ENCODE measurements at regions not wholly inside any gene's neighbourhood (a gene's known extent, or its start where the extent isn't known, plus 50 kb on each side); places are given as distances from the start of the nearest gene placed in this dataset.
"Not testable (repeated sequence)": the region's sequence is repeated elsewhere in the genome, so short reads cannot be mapped to it uniquely, and the experiment has no call there.

DNA sequence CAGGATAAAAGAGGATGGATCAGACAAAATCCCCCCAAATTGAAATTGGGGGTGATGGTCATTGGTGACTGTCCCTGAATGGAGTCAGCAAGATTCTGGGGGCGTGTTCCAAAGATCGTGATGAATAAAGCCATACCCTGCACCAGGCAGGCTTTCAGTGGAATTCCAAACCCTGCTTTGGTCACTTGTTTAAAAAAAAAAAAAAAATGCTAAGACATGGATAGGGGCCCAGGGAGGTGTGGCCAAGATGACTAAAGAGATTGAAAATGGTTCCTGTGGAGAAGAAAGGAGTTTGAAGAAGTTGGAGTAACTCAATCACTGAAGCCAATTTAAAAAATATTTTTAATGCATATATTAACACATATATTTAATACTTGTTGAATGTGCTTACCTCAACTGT is 161.4 kb upstream of the KCNG1 start:
- DNase-seq, result no peak

DNA sequence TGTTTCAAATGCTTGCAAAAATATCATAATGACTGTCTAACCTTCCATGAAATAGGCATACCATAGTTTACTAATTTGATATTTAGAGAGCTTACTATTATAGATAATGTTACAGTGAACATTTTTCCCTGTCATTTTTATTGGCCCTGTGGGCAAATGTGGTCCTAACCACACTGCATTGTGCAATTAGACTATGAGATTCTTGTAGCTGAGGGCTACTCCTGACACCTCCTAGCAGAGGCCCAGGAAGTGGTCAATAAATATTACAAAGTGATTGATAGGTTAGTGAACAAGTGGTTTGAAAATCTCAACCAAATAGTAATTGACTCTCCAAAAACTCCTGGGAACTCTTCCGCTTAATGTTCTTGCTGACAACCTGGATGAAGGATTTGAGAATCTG is 160.5 kb upstream of the KCNG1 start:
- no peak for DNase-seq

DNA sequence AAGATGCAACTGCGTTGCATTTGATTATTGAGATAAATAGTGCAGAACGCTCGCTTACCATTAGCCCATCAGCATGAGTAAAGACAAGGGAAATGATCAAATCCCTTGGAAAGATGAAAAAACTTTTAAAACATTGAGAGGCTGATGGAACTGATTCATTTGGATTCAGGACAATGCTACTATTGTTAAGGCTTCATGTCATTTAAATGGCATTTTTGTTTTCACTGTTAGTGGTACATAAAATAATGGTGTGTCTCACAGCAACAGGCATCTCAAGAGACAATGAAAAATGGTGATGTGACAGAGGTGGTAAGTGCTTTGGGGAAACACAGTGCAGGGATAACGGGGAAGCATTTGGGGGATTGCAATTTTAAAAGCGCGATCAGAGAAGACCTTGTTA is 159.7 kb upstream of the KCNG1 start:
- DNase-seq, result no peak

DNA sequence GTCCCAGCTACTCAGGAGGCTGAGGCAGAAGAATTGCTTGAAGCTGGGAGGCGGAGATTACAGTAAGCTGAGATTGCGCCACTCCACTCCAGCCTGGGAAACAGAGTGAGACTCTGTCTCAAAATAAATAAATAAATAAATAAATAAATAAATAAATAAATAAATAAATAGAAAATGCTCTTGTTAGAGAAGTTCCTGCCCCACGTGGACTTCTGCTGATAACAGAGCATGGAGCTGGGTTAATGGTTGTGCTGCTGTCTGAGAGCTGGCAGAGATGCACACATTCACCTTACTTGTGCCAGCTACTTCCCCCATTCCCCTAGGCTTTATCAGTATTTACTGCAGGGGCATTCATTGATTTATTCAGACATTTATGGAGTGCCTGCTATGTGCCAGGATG is 155.2 kb upstream of the KCNG1 start:
- DNase-seq, result no peak

DNA sequence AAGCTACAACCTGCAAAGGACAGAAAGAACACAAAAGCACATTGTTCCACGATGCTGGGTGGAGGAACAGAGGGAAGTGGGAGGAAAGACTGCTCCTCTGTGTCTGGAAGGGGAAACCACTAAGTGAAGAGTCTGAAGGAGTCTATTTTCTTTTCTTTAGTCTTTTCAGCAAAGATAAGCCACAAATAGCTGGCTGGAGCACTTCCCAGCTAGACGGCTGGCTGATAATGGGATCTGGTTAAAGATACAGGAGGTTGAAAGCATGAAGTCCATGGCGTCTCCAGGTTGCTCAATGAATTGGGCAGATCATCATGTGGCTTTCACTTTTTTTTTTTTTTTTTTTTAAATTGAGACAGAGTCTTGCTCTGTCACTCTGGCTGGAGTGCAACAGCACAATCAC is 154.0 kb upstream of the KCNG1 start:
- no peak for DNase-seq

DNA sequence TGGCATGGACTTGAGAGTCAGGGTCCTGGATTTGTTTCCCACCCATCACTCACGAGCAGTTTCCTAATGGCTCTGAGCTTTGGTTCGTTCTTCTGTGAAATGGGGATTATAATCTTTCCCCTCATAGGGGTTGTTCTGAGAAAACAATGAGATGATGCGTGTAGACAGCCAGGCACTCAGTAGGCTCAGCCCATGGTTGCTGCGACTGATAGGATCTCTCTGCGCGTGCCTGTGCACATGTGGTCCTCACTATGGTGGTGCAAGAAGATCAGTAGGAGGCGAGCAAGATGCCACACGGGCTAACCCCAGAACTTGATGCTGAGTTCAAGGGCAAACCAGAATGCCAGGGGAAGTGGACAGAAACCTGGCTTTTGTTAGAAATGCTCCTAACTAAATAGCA is 153.5 kb upstream of the KCNG1 start:
- no peak for DNase-seq

DNA sequence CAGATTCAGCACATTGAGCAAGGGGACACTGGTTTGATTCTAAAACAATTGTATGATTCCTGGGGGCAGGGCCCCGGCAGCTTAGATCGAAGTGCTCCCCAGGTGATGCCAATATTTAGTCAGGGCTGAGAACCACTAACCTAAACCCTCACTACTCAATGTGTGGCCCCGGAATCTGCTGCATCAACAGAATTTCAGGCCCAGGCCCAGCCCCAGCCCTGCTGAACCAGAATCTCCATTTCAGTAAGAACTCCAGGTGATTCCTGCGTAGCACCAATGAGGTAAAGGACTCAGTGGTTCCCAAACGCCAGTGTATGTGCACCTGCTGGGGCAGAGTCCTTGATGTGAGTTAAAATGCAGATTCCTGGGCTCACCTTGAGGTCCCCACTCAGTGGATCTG is 152.8 kb upstream of the KCNG1 start:
- no peak for DNase-seq

DNA sequence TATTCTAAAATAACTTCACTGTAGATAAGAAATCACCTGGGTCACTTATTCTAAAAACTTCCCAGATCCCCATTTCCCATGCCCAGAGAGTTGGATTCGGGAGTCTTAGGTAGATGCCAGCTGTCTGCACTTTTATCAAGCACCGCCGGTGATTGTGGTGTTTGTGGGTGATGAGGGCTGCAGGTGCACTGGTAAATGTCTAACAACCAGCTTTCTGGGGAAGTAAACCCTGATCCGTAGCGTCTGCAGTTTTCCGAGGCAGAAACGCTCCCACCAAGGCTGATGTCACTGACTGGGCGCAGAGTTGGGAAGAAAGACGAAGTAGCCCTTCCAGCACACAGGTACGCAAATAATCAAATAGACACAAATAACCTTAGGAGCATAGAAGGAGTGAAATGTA is 152.2 kb upstream of the KCNG1 start:
- DNase-seq, result no peak

DNA sequence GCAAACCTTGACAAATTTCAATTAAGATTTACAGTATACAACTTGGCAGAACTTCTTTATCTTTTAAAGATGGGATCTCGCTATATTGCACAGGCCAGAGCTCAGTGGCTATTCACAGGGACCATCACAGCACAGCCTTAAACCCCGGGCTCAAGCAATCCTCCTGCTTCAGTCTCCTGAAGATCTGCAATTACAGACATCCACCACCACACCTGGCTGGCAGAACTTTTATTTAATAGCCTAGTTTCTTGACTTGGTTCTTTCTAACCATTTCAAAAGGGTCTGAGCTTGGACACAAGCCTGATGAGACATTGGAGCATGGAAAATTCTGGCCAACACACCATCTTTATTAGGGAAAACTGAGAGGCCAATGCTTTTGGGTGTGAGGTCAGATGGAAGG is 151.6 kb upstream of the KCNG1 start:
- DNase-seq, result no peak

DNA sequence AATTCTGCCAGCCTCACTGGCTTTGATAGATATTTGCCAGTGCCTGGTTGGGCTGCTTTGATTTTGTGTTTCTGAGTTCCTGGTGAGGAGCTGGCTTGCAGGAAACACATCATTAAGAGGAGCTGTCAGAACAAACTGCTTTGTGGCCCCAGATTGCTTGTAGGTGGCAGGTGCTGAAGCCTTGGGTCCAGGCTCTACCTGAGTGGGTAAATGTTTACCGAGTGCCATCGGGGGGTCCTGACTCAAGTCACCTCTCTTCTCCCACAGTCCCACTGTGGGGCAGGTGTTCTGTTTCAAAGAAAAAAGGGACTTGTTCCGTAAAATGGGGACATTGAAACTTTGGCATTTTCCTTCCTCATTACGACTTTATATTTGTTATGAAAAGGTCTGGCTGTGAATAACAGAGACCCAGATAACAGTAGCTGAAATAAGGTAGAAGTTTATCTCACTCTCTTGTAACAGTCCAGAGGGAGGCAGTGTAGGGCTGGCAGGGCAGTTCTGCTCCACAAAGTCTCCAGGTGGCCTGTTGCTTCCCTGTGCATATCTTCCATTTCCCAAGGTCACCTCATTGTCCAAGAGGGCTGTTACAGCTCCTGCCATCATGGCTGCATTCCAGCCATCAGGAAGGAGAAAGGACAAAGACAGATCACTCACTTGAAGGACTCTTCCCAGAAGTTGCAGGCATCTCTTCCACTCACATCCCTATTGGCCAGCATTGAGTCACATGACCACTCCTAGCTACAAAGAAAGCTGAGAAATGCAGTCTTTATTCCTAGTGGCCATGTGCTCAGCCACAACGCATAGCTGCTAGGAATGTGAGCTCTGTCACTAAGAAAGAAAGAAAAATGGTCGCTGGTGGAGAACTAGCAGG is 149.9 kb upstream of the KCNG1 start:
- no peak for DNase-seq

DNA sequence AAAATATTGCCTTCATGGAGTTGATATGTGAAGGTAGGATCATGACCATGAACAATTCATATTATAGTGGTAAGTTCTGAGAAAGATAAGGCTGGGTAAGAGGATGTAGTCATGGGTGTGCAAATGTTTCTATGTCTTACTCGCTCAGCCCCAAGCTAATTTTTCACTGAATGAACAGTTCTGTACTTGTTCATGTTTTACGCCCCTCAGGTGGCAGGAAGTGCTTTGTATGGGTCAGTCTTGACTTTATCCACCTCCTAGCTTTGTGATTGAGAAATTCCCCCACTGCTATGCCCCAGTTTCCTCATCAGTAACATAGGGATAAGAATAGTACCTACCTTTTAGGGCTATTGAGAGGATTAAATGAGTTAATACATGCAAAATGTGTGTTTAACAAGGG is 148.2 kb upstream of the KCNG1 start:
- no peak for DNase-seq

DNA sequence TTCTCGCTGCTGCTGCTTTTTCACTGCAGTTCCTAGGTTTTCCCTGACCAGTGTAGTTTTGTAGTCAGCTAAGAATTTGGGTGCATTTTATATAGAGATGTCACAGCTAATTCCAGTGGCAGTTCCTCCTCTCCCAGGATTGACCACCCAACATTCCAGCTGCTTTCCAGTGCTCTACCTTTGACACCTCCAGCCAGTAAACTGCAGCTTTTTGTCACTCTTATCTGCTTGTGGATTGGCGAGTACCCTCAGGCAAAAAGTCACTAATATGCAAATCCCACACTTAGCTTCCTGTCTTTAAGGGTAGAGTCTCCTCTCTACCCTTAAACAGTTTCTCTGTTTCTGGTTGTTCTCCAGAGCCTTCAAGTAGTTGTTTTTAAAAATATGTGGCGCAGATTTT is 146.9 kb upstream of the KCNG1 start:
- no peak for DNase-seq

DNA sequence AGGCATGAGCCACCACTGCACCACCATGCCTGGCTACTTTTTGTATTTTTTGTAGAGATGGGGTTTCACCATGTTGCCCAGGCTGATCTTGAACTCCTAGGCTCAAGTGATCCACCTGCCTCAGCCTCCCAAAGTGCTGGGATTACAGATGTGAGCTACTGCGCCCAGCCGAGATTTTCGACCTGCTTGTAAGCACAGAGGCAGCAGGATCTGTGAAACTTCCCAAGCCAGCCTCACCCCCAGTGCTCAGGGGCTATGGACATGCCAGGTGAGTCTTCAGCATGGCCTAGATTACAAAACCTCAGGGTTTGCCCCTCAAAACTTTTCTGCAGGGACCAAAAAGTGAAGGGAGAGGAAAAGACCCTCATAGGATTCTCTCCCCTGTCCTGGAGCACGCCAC is 145.0 kb upstream of the KCNG1 start:
- not testable (repeated sequence) for DNase-seq

DNA sequence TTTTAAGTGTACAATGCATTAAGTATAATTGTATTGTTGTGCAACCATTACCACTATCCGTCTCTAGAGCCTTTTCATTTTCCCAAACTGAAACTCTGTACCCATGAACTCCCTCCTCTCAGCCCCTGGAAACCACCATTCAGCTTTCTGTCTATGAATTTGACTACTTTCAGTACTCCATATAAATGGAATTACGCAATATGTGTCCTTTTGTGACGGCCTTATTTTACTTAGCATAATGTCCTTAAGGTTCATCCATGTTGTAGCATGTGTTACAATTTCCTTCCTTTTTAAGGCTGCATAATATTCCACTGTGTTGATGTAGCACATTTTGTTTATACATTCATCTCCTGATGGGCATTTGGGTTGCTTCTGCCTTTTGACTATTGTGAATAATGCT is 143.6 kb upstream of the KCNG1 start:
- DNase-seq, result no peak

DNA sequence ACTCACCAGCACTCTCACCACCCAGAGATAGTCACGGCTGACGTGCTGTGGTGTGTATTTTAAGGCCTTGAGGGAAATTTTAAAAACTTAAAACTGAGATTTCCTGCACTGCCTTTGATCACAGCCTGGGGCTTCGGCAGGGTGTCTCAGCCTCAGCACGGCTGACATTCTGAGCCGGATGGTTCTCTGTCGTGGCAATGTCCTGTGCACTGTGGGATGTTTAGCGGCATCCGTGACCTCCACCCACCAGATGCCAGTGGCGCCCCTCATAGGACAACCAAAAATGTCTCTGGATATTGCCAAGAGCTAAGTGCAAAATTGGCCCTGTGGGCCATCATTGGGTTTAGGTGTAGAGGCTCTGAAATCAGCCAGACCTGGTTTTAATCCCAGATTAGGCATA is 142.2 kb upstream of the KCNG1 start:
- DNase-seq, result no peak

DNA sequence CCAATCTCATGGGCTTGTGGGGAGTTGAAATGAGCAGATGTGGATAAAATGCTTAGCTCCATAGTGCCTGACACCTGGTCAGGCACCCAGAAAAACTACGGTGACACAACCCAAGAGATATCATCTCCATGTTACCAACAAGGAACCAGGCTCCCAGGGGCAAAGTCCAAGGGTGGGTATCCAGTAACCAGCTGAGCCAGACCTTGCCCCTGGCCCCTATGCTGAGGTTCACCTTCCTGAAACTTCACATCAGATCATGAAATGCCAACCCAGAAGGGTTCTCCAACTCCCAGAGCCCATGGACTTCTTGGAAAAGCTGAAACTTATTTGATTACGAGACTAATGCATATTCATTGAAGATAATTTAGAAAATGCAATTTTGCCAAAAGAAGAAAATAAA is 141.8 kb upstream of the KCNG1 start:
- DNase-seq, result no peak

DNA sequence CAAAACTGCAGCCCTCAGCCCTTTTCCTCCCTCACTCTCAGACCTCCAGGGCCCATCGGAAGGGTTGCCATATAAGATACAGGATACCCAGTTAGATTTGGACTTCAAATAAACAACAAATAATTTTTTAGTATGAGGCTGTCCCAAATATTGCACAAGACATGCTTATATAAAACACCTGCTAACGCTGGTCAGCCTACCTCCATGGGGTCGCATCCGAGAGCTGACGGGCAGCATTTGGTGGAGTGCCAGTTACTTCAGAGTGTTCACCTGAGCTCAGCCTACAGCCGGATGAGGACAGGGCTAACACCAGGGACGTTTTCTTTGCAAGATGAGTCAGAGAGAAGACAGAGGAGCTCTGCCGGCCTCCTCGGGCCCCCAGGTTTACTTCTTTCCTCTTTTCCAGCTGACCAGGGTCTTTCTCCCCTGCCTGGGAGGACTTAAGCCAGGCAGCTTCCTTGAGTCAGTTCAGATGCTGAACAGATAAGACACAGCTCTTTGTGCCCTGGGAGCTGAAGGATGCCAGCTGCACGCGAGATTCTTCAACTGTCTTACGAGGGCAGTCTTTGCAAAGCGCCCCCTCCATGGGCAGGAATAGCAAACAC is 141.2 kb upstream of the KCNG1 start:
- no peak for DNase-seq

DNA sequence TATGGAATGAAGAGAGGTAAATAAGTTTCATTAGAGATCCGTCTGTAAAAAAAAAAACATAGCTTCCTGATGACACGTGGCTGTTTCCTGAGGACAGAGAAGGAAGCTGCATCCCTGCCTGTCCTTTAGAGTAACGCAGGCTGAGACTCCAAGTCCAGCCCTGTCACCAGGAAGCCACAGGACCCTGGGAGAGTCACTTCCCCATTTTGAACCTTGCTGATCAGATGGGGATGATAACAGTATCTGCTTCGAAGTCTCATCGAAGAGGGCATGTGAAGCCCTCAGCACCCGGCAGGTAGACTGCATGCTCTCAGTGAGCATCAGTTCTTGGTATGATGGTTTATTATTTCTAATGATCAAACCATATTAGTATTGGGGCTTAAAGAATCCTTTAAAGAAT is 139.1 kb upstream of the KCNG1 start:
- DNase-seq, result no peak

DNA sequence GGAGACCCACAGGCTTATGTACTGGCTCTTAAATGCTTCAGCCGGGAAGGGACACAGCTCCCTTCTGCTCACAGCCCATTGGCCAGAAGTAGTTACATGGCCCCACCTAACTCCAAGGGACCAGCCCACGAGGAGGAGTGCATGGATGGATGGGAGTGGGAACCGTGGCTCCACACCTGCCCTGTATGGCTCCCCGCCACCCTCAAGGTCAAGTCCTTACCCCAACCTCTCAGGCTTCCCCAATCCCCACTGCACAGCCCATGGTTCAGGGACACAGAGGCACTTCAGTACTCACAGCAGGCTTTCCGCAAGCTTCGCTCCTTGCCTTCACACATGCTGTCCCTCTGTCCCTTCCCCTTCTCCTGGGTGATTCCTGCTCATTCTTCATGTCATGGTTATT is 137.9 kb upstream of the KCNG1 start:
- DNase-seq, result no peak

DNA sequence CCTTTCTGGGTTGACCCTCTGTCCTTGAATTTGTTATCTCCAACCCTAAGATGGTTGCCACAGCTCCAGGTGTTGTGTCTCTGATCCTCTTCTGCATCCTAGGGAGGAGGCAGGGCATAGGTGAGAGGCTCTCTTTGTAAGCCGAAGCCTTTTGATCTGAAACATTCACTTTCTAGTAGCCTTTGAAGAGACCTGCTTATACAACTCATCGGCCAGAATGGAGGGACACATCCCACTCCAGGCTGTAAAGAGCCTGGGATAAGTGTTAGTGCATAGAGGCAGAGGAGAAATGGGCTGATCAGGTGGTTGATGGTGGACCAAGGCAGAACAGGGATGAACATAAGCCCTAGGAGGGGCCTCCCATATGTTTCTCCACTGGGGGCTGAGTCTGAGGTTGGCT is 137.1 kb upstream of the KCNG1 start:
- no peak for DNase-seq

DNA sequence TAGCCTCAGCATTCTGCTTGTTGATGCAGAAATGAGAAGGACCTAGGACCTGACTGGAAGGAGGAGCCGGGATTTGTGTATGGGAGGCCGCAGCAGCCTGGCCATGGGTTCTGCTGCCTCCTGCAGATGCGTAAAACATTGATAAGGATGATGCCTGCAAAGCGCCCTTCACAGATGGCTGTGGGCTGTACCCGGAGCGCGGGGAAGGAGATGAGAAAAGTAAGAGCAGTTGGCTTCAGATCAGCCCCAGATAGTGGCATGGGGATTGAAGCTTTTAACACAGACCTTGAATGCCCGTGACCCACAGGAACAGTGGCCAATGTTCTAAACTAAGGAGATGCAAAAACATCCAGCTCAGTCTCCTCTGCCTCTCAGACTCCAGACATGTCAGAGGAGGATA is 136.4 kb upstream of the KCNG1 start:
- DNase-seq, result no peak

DNA sequence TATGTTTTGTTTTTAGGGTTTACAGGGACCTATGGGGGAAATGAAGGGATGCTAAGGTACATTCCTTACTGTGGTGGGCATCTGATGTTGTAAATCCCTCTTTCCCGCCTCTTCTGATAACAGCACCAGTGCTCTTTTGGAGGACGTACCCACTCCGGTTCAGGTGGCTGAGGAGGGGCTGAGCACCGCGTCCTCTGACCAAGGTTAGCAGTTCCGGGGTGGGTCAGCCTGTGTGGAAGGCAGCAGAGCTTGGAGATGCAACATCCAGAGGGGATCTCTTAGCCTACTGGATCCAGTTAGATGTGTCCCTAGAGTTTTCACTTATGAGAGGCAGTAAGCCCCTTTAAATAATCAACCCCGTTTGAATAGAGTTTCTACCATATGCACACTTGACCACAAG is 135.3 kb upstream of the KCNG1 start:
- no peak for DNase-seq

DNA sequence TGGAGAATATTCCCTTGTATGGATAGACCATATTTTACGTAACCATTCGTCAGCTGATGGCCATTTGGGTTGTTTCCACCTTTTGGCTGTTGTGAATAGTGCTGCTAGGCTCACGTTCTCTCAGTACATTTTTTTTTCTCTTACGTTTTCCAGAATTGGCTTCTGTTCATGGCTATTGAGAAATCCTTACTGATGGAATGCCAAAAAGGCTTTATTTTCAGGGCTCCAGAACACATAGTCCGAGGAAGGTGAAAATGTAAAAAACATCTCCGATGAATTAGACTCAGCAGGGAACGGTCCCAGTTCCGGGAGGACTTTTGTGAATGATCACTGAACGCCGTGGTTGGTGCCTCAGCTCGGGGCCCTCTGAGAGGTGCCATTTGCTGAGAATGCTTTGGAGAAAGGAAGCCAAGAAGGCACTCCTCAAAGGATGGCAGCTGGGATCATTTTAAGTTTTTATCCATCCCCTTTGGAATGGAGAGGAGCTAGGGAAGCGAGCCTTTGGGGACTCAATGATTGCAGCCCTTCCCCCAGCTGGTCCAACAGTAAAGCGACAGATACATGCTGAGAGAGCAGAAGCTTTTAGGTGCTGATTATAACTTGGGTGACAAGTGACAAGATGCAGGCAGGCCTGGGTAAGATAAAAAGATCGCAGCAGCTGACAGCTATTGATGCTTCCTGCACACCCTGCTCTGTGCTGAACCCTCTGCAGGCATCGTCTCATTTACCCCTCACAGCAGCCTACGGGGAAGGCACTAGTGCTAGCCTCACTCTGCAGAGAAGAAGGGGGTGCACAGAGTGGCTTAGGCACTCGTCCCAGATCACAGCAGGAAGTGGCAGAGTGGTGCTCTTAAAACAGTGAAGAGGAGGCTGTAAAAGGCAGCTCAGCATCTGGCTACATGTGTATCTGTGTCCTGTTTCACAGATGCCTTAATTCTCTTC is 133.4 kb upstream of the KCNG1 start:
- no peak for DNase-seq
